Suprapubic skin (tissue), 3 donors: ENCODE measurements at regions not wholly inside any gene's neighbourhood (a gene's known extent, or its start where the extent isn't known, plus 50 kb on each side); places are given as distances from the start of the nearest gene placed in this dataset.
"Not testable (repeated sequence)": the region's sequence is repeated elsewhere in the genome, so short reads cannot be mapped to it uniquely, and the experiment has no call there.

Source experiments
- CTCF ChIP-seq, 2 donors: fragments of 200-600 bp in 1 of 2; fragments of 450-650 bp in 1 of 2; sonication (generic) in 1 of 2; IDR thresholded peaks; one replicate each; pipeline ENCODE4 v1.5.1; 2016 to 2019; ENCODE audit warnings: antibody characterized with exemption in 2 of 2, mild to moderate bottlenecking in 1 of 2, moderate library complexity in 1 of 2
- EP300 ChIP-seq: sonication (generic); formaldehyde crosslinking; IDR thresholded peaks from one replicate; pipeline ENCODE4 v1.6.1; 2017; ENCODE audit warnings: antibody characterized with exemption
- POLR2A ChIP-seq, 2 donors: fragments of 450-650 bp; IDR thresholded peaks; one replicate each; pipeline ENCODE4 v1.6.1; 2017; ENCODE audit warnings: antibody characterized with exemption in 2 of 2, mild to moderate bottlenecking in 2 of 2, moderate library complexity in 2 of 2

DNA sequence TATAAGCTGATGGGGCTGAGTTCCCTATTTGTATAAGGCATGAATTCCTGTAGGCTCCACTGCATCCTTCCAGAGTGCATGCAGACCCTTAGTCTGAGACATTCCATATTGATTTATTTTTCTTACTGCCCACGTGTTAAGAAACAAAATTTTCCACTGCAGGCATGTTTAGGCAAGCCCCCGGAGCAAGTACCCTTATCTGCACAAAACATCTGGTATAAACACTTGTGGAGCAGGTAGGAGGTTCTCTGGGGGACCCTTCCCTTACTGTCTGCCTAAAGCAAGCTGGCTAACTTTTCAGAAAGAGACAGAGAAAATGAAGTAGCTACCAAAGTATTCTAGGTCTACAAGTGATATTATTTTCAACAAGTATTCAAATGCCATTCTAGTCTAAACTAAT, 571.0 kb upstream of the TPTE start:
- not testable (repeated sequence) for TF ChIP-seq CTCF (IDR thresholded peaks at IDR 0.05); POLR2A (IDR thresholded peaks at IDR 0.05); EP300
